ENCODE measurements at regions not wholly inside any gene's neighbourhood (a gene's known extent, or its start where the extent isn't known, plus 50 kb on each side); places are given as distances from the start of the nearest gene placed in this dataset.
A peak's percentile ranks its signal among the peaks of the same experiment; 100 is the strongest.

DNA sequence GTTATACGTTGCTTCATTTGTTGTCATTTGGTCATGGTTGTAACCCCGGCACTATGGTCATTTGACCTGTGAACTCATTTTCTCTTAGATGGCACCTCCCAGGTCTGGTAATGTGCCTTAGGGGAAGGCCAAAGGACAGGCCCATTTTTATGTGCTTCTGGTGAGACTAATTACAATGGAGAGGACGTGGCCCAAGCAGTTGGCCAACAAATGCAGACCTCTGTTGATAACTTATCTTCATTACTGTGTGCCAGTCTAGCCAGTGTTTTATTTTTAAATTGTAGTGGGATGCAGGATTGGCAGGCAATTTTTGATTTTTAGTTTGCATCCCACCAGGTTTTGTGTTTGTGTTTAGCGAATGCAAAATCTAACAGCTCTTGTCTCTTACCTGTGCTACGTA, 321.5 kb upstream of the AKR1E2 start:
- WGBS, 2 donors, result 94 to 96% methylated on average over 5 of the region's 5 CpGs
- H3K4me1 ChIP-seq, result no peaks in the 10 kb centered on the region
- intact Hi-C loops (cut with DNase I), result no loop called here
- H3K27ac ChIP-seq, result no peak overlapping the region
- no peak for TF ChIP-seq POLR2A (IDR thresholded peaks at IDR 0.05)
- TF ChIP-seq CTCF (IDR thresholded peaks at IDR 0.05), result no peak
- H3K27me3 ChIP-seq, result no peaks in the 10 kb centered on the region
- H3K4me3 ChIP-seq (replicated peaks in 1 of 3), result no peak overlapping the region
- H3K36me3 ChIP-seq, result no peaks in the 10 kb centered on the region
- no peaks in the 10 kb centered on the region for H3K9me3 ChIP-seq
- DNase-seq, result no peak

GRCh38 chr10:4503076-4503475, 322.9 kb upstream of the AKR1E2 start:
- intact Hi-C loops (cut with DNase I), result no loop called here
- H3K9me3 ChIP-seq, result no peaks in the 10 kb centered on the region

DNA sequence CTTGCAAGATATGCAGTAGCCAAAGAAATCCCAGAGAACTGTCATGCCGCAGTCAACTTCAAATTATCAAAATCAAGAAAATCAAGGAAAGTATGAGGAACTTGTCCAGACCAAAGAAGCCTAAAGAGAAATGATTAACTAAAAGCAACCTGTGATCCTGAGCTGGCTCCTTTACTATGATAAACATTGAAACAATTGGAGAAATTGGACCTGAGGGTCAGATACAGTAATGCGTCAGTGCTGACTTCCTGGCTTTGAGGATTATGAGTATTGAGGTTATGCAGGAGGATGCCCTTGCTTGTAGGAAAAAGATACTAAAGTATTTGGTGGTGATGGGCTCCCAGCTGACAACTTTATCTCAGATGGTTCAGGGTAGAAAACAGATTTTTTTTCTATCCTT, 324.7 kb upstream of the AKR1E2 start:
- TF ChIP-seq POLR2A (IDR thresholded peaks at IDR 0.05) (no peak), CTCF (IDR thresholded peaks at IDR 0.05) (no peak)
- Histone ChIP-seq H3K9me3 (no peaks in the 10 kb centered on the region), H3K27ac (no peak overlapping the region), H3K4me1 (peaks cover 3 to 11% of the 10 kb centered on the region in 2 donors), H3K36me3 (no peaks in the 10 kb centered on the region), H3K27me3 (no peaks in the 10 kb centered on the region), H3K4me3 (replicated peaks in 1 of 3) (no peak overlapping the region)
- intact Hi-C loops (cut with DNase I), result no loop called here
- 94 to 98% methylated on average over 2 of the region's 2 CpGs for WGBS, 2 donors
- DNase-seq, result no peak

More at GRCh38 chr10:4503076-4503475, 322.9 kb upstream of the AKR1E2 start:
- peaks cover 3 to 11% of the 10 kb centered on the region in 2 donors for H3K4me1 ChIP-seq
- no peaks in the 10 kb centered on the region for H3K36me3 ChIP-seq
- no peak overlapping the region for H3K27ac ChIP-seq
- TF ChIP-seq POLR2A (IDR thresholded peaks at IDR 0.05) (no peak), CTCF (IDR thresholded peaks at IDR 0.05) (no peak)
- H3K4me3 ChIP-seq (replicated peaks in 1 of 3), result no peak overlapping the region
- no peaks in the 10 kb centered on the region for H3K27me3 ChIP-seq
- DNase-seq, result no peak
- 99 to 100% methylated on average over 2 of the region's 2 CpGs for WGBS, 2 donors

DNA sequence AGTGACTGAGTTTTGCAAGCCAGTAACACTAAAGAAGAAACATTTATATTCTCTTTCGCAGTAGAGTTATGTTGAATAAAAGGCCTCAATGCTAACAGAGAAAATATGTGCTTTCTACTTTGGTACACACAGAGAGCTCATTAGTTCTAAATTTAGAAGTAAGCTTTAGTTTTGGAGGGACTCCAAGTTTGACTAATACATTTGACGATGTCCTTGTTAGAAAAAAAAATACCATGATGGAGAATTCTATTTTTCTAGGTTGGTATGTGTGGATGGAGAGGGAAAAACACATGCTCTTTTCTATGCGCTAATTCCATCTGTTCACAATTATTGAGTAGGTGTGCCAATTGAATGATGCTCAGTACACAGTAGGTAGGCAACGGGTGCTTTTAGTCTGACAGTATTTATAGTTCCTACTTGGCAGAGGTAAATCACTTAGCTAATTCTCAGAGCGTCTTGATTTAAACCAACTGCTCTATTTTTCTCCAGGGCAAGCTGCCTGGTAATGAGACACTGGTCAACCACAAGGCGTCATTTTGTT, 327.2 kb upstream of the AKR1E2 start:
- Histone ChIP-seq H3K27me3 (no peaks in the 10 kb centered on the region), H3K27ac (peak overlapping the region; percentile 34 to 86 (median 58)), H3K4me3 (replicated peaks in 1 of 3) (no peak overlapping the region), H3K36me3 (no peaks in the 10 kb centered on the region), H3K9me3 (no peaks in the 10 kb centered on the region), H3K4me1 (peaks cover 3 to 11% of the 10 kb centered on the region in 2 donors)
- intact Hi-C loops (cut with DNase I), result no loop called here
- no peak for DNase-seq
- 37 to 49% methylated on average over 6 of the region's 6 CpGs for WGBS, 2 donors
- no peak for TF ChIP-seq CTCF (IDR thresholded peaks at IDR 0.05)

DNA sequence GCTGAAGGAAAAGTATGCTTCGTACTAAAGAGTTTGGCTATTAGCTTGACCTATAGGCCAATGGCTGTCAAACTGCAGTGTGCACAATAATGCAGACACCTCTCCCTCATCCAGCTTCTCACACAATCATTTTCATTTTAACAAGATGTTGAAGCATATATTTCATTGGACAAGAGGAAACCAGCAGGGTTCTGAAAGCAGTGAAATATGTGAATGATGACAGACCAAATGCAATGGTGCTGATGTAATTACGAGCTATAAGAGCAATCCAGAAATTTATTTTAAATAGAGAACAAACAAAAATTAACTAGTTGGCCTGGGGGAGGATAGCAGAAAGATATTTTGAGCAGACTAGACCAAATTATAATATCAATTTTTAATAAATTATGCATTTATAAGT, 331.5 kb upstream of the AKR1E2 start:
- H3K9me3 ChIP-seq, result no peaks in the 10 kb centered on the region
- no peak for DNase-seq
- no peaks in the 10 kb centered on the region for H3K27me3 ChIP-seq
- H3K4me1 ChIP-seq, result peaks cover 3 to 11% of the 10 kb centered on the region in 2 donors
- H3K36me3 ChIP-seq, result no peaks in the 10 kb centered on the region
- H3K27ac ChIP-seq, result no peak overlapping the region
- intact Hi-C loops (cut with DNase I), result no loop called here
- TF ChIP-seq POLR2A (IDR thresholded peaks at IDR 0.05) (no peak), CTCF (IDR thresholded peaks at IDR 0.05) (no peak)
- 91 to 92% methylated on average over 2 of the region's 2 CpGs for WGBS, 2 donors
- no peak overlapping the region for H3K4me3 ChIP-seq (replicated peaks in 1 of 3)

Data from thyroid gland (tissue), 4 donors.